ENCODE measurements at regions not wholly inside any gene's neighbourhood (a gene's known extent, or its start where the extent isn't known, plus 50 kb on each side); places are given as distances from the start of the nearest gene placed in this dataset.

GRCh38 chr10:108716352-108716751 is 1207.0 kb downstream of the XPNPEP1 start:
- Histone ChIP-seq H3K4me2 (ENCODE audit: low read depth, low read length, poor library complexity, severe bottlenecking) (no peak overlapping the region), H3F3A (ENCODE audit: low read depth) (no peaks in the 10 kb centered on the region), H3K4me3 (ENCODE audit: low read length, poor library complexity, severe bottlenecking) (no peak overlapping the region), H2AFZ (ENCODE audit: low read length) (no peak overlapping the region), H3K36me3 (ENCODE audit: insufficient read depth, low read length) (no peaks in the 10 kb centered on the region), H3K79me2 (ENCODE audit: insufficient read depth, low read length) (no peaks in the 10 kb centered on the region), H3K4me1 (ENCODE audit: insufficient read depth, low read length, poor library complexity, severe bottlenecking) (no peaks in the 10 kb centered on the region), H3K9me3 (ENCODE audit: insufficient read depth, low read depth, low read length) (peaks cover 4% of the 10 kb centered on the region; the same call in 1 of the 2 replicates), H3K9ac (ENCODE audit: low read depth, low read length, poor library complexity, severe bottlenecking) (no peak overlapping the region), H3K27me3 (ENCODE audit: insufficient read depth, low read length, poor library complexity, severe bottlenecking) (no peaks in the 10 kb centered on the region), H3K9me2 (replicated peaks; ENCODE audit: low read depth, low read length) (no peaks in the 10 kb centered on the region), H4K20me1 (ENCODE audit: insufficient read depth, low read length, poor library complexity, severe bottlenecking) (no peaks in the 10 kb centered on the region)
- TF ChIP-seq, protein P1, sequence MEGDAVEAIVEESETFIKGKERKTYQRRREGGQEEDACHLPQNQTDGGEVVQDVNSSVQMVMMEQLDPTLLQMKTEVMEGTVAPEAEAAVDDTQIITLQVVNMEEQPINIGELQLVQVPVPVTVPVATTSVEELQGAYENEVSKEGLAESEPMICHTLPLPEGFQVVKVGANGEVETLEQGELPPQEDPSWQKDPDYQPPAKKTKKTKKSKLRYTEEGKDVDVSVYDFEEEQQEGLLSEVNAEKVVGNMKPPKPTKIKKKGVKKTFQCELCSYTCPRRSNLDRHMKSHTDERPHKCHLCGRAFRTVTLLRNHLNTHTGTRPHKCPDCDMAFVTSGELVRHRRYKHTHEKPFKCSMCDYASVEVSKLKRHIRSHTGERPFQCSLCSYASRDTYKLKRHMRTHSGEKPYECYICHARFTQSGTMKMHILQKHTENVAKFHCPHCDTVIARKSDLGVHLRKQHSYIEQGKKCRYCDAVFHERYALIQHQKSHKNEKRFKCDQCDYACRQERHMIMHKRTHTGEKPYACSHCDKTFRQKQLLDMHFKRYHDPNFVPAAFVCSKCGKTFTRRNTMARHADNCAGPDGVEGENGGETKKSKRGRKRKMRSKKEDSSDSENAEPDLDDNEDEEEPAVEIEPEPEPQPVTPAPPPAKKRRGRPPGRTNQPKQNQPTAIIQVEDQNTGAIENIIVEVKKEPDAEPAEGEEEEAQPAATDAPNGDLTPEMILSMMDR (conservative IDR thresholded peaks at IDR 0.05; ENCODE audit: low read length), result no peak
- TF ChIP-seq EZH2phosphoT487 (IDR thresholded peaks at IDR 0.05; ENCODE audit: borderline replicate concordance), result no peak

GRCh38 chr10:108709927-108710722 is 1213.2 kb downstream of the XPNPEP1 start:
- Histone ChIP-seq H3K79me2 (ENCODE audit: insufficient read depth, low read length) (no peaks in the 10 kb centered on the region), H3K27me3 (ENCODE audit: insufficient read depth, low read length, poor library complexity, severe bottlenecking) (no peaks in the 10 kb centered on the region), H3K4me1 (ENCODE audit: insufficient read depth, low read length, poor library complexity, severe bottlenecking) (no peaks in the 10 kb centered on the region), H4K20me1 (ENCODE audit: insufficient read depth, low read length, poor library complexity, severe bottlenecking) (no peaks in the 10 kb centered on the region), H3K9me3 (ENCODE audit: insufficient read depth, low read depth, low read length) (no peaks in the 10 kb centered on the region), H3F3A (ENCODE audit: low read depth) (no peaks in the 10 kb centered on the region), H2AFZ (ENCODE audit: low read length) (no peak overlapping the region), H3K4me3 (ENCODE audit: low read length, poor library complexity, severe bottlenecking) (no peak overlapping the region), H3K9me2 (replicated peaks; ENCODE audit: low read depth, low read length) (no peaks in the 10 kb centered on the region), H3K9ac (ENCODE audit: low read depth, low read length, poor library complexity, severe bottlenecking) (no peak overlapping the region), H3K36me3 (ENCODE audit: insufficient read depth, low read length) (no peaks in the 10 kb centered on the region), H3K4me2 (ENCODE audit: low read depth, low read length, poor library complexity, severe bottlenecking) (no peak overlapping the region)
- TF ChIP-seq, protein P1 (conservative IDR thresholded peaks at IDR 0.05; ENCODE audit: low read length), result no peak
- no peak for TF ChIP-seq EZH2phosphoT487 (IDR thresholded peaks at IDR 0.05; ENCODE audit: borderline replicate concordance)

- no peak overlapping the region for H2AFZ ChIP-seq (ENCODE audit: low read length)
- TF ChIP-seq EZH2phosphoT487 (IDR thresholded peaks at IDR 0.05; ENCODE audit: borderline replicate concordance), result no peak
- TF ChIP-seq, protein P1 (conservative IDR thresholded peaks at IDR 0.05; ENCODE audit: low read length), result no peak
These were observed 1214.9 kb downstream of the XPNPEP1 start for GRCh38 chr10:108708363-108708762.

More at GRCh38 chr10:108708363-108708762, 1214.9 kb downstream of the XPNPEP1 start:
- H3K4me1 ChIP-seq (ENCODE audit: insufficient read depth, low read length, poor library complexity, severe bottlenecking), result no peaks in the 10 kb centered on the region
- no peaks in the 10 kb centered on the region for H3K79me2 ChIP-seq (ENCODE audit: insufficient read depth, low read length)
- no peaks in the 10 kb centered on the region for H3F3A ChIP-seq (ENCODE audit: low read depth)
- H3K4me2 ChIP-seq (ENCODE audit: low read depth, low read length, poor library complexity, severe bottlenecking), result no peak overlapping the region
- no peak overlapping the region for H3K4me3 ChIP-seq (ENCODE audit: low read length, poor library complexity, severe bottlenecking)
- H3K36me3 ChIP-seq (ENCODE audit: insufficient read depth, low read length), result no peaks in the 10 kb centered on the region
- no peaks in the 10 kb centered on the region for H3K27me3 ChIP-seq (ENCODE audit: insufficient read depth, low read length, poor library complexity, severe bottlenecking)
- no peak overlapping the region for H3K9ac ChIP-seq (ENCODE audit: low read depth, low read length, poor library complexity, severe bottlenecking)
- H4K20me1 ChIP-seq (ENCODE audit: insufficient read depth, low read length, poor library complexity, severe bottlenecking), result no peaks in the 10 kb centered on the region
- H3K9me2 ChIP-seq (replicated peaks; ENCODE audit: low read depth, low read length), result no peaks in the 10 kb centered on the region
- H3K9me3 ChIP-seq (ENCODE audit: insufficient read depth, low read depth, low read length), result no peaks in the 10 kb centered on the region

All from Loucy (cell line).